MM.1S (cell line): ENCODE measurements at regions not wholly inside any gene's neighbourhood (a gene's known extent, or its start where the extent isn't known, plus 50 kb on each side); places are given as distances from the start of the nearest gene placed in this dataset.

Experiments used
- DNase-seq: peaks from one replicate; pipeline ENCODE4 v3.0.0-alpha.2; 2015
- H2AFZ ChIP-seq: fragments of 300-600 bp; sonication (generic); 2 replicates; pipeline ENCODE4 v1.6.0; 2016; ENCODE audit warnings: antibody characterized with exemption, low read length
- H3F3A ChIP-seq: fragments of 300-600 bp; sonication (generic); 2 replicates; pipeline ENCODE4 v1.6.1; 2016; ENCODE audit warnings: mild to moderate bottlenecking, antibody characterized with exemption, low read length, moderate library complexity, mixed read lengths; ENCODE audit not compliant: insufficient read depth
- H3K27ac ChIP-seq: fragments of 300-600 bp; sonication (generic); 2 replicates; pipeline ENCODE4 v1.5.1; 2016; ENCODE audit warnings: mild to moderate bottlenecking, low read length
- H3K27me3 ChIP-seq: fragments of 300-600 bp; sonication (generic); replicated peaks from 2 replicates; pipeline ENCODE4 v1.6.0; 2016; ENCODE audit warnings: low read length; ENCODE audit not compliant: insufficient read depth
- H3K36me3 ChIP-seq: fragments of 300-600 bp; sonication (generic); replicated peaks from 2 replicates; pipeline ENCODE4 v1.6.1; 2016; ENCODE audit warnings: mild to moderate bottlenecking, low read length, mixed read lengths; ENCODE audit not compliant: insufficient read depth
- H3K4me1 ChIP-seq: fragments of 300-600 bp; sonication (generic); 2 replicates; pipeline ENCODE4 v1.6.1; 2016; ENCODE audit warnings: low read length, mixed read lengths
- H3K4me2 ChIP-seq: fragments of 300-600 bp; sonication (generic); 2 replicates; pipeline ENCODE4 v1.6.0; 2016; ENCODE audit warnings: low read depth, low read length
- H3K4me3 ChIP-seq: fragments of 300-600 bp; sonication (generic); 2 replicates; pipeline ENCODE4 v1.5.1; 2016; ENCODE audit warnings: low read length, mixed read lengths
- H3K79me2 ChIP-seq: fragments of 300-600 bp; sonication (generic); 2 replicates; pipeline ENCODE4 v1.6.1; 2016; ENCODE audit warnings: mixed run types, low read length, mixed read lengths
- H3K9ac ChIP-seq: fragments of 300-600 bp; sonication (generic); 2 replicates; pipeline ENCODE4 v1.6.1; 2016; ENCODE audit warnings: low read length, mixed read lengths
- H3K9me2 ChIP-seq: fragments of 300-600 bp; sonication (generic); replicated peaks from 2 replicates; pipeline ENCODE4 v1.6.1; 2016; ENCODE audit warnings: mild to moderate bottlenecking, low read length, mixed read lengths; ENCODE audit not compliant: insufficient read depth
- H3K9me3 ChIP-seq: fragments of 300-600 bp; sonication (generic); replicated peaks from 2 replicates; pipeline ENCODE4 v1.6.1; 2016; ENCODE audit warnings: mild to moderate bottlenecking, low read length, mixed read lengths; ENCODE audit not compliant: insufficient read depth
- H4K20me1 ChIP-seq: fragments of 300-600 bp; sonication (generic); 2 replicates; pipeline ENCODE4 v1.6.1; 2016; ENCODE audit warnings: mild to moderate bottlenecking, low read length, moderate library complexity, mixed read lengths; ENCODE audit not compliant: insufficient read depth
- CTCF ChIP-seq: fragments of 300-600 bp; sonication (generic); IDR thresholded peaks from 2 replicates; pipeline ENCODE4 v1.5.1; 2016; ENCODE audit warnings: antibody characterized with exemption, low read length, mixed read lengths
- EZH2 ChIP-seq: fragments of 300-600 bp; sonication (generic); optimal IDR thresholded peaks from 2 replicates; pipeline ENCODE3; 2017; ENCODE audit warnings: low read depth, mild to moderate bottlenecking, antibody characterized with exemption, low read length, mixed read lengths
- EZH2phosphoT487 ChIP-seq: fragments of 300-600 bp; sonication (generic); IDR thresholded peaks from 2 replicates; pipeline ENCODE4 v1.6.1; 2018; ENCODE audit warnings: antibody characterized with exemption, low read length

DNA sequence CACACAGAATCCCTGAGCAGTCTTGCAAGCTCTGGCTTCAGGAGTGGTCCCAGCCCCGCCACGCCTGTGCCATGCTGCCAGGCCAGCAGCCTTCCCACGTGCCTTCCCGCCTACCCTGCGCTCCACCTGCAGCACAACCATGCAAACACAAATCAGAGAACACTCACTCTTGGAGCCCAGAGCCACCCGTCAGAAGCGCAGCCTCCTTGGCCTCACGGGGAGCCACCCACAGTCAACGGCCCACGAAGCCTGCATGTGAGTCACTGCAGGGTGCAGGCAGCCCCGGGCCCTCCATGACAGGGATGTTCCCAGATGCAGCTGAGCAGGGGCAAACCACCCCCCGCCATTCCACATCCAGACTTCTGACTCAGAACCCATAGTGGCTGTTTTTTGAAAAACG lies 217.0 kb downstream of the DLL1 start:
- no peaks in the 10 kb centered on the region for H4K20me1 ChIP-seq
- no peak overlapping the region for H3K4me3 ChIP-seq
- H3K9me2 ChIP-seq, result no peaks in the 10 kb centered on the region
- no peak overlapping the region for H2AFZ ChIP-seq
- no peaks in the 10 kb centered on the region for H3K9me3 ChIP-seq
- H3K27ac ChIP-seq, result no peak overlapping the region
- no peaks in the 10 kb centered on the region for H3K27me3 ChIP-seq
- H3K79me2 ChIP-seq, result no peaks in the 10 kb centered on the region
- TF ChIP-seq EZH2phosphoT487 (no peak), EZH2 (no peak), CTCF (no peak)
- DNase-seq, result no peak
- no peaks in the 10 kb centered on the region for H3K36me3 ChIP-seq
- no peaks in the 10 kb centered on the region for H3F3A ChIP-seq
- no peak overlapping the region for H3K9ac ChIP-seq
- H3K4me2 ChIP-seq, result no peak overlapping the region
- no peaks in the 10 kb centered on the region for H3K4me1 ChIP-seq

DNA sequence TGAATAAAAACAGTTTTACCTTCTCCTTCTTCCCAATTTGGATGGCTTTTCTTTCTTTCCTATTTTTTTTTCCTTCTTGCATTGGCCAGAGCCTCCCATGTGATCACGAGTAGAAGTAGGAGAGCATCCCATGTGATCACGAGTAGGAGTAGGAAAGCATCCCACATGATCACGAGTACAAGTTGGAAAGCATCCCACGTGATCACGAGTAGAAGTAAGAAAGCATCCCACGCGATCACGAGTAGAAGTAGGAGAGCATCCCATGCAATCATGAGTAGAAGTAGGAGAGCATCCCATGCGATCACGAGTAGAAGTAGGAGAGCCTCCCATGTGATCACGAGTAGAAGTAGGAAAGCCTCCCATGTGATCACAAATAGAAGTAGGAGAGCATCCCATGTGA lies 218.6 kb downstream of the DLL1 start:
- no peaks in the 10 kb centered on the region for H3K9me3 ChIP-seq
- H3K79me2 ChIP-seq, result no peaks in the 10 kb centered on the region
- H3K27ac ChIP-seq, result no peak overlapping the region
- no peak overlapping the region for H3K4me2 ChIP-seq
- H3K4me1 ChIP-seq, result no peaks in the 10 kb centered on the region
- H3K9me2 ChIP-seq, result no peaks in the 10 kb centered on the region
- no peak overlapping the region for H3K9ac ChIP-seq
- no peak for DNase-seq
- no peak overlapping the region for H3K4me3 ChIP-seq
- H3K36me3 ChIP-seq, result no peaks in the 10 kb centered on the region
- no peaks in the 10 kb centered on the region for H3F3A ChIP-seq
- no peaks in the 10 kb centered on the region for H4K20me1 ChIP-seq
- TF ChIP-seq EZH2 (no peak), CTCF (no peak), EZH2phosphoT487 (no peak)
- H3K27me3 ChIP-seq, result no peaks in the 10 kb centered on the region
- H2AFZ ChIP-seq, result no peak overlapping the region

DNA sequence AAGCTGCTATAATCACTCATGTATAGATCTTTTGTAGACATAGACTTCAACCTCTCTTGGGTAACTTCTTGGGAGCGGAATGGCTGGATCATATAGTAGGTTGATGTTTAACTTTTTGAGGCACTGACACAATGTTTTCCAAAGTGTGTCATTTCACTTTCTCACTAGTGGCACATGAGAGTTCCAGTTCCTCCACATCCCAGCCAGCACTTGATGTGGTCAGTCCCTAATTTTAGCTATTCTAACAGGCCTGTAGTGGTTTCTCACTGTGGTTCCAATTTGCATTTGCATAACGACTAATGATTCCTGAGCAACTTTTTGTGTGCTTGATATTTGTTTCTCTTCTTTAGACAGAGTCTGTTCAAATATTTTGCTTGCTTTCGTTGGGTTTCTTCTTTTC lies 221.3 kb downstream of the DLL1 start:
- H3K4me2 ChIP-seq, result no peak overlapping the region
- H3K79me2 ChIP-seq, result no peaks in the 10 kb centered on the region
- H3K36me3 ChIP-seq, result no peaks in the 10 kb centered on the region
- H3K9me2 ChIP-seq, result no peaks in the 10 kb centered on the region
- no peak overlapping the region for H3K9ac ChIP-seq
- no peak for DNase-seq
- H3K27ac ChIP-seq, result no peak overlapping the region
- no peak for TF ChIP-seq EZH2phosphoT487
- no peak for TF ChIP-seq EZH2
- TF ChIP-seq CTCF, result no peak
- H2AFZ ChIP-seq, result no peak overlapping the region
- no peaks in the 10 kb centered on the region for H3F3A ChIP-seq
- no peak overlapping the region for H3K4me3 ChIP-seq
- H3K4me1 ChIP-seq, result no peaks in the 10 kb centered on the region
- H4K20me1 ChIP-seq, result no peaks in the 10 kb centered on the region
- H3K27me3 ChIP-seq, result no peaks in the 10 kb centered on the region
- no peaks in the 10 kb centered on the region for H3K9me3 ChIP-seq
